PFSK-1 (cell line): ENCODE measurements at regions not wholly inside any gene's neighbourhood (a gene's known extent, or its start where the extent isn't known, plus 50 kb on each side); places are given as distances from the start of the nearest gene placed in this dataset.

Experiments used
- FOXP2 ChIP-seq: optimal IDR thresholded peaks from 2 replicates; pipeline ENCODE3; 2011; ENCODE audit warnings: borderline replicate concordance, control low read depth, inconsistent platforms; ENCODE audit not compliant: insufficient read depth; ENCODE audit errors: extremely low read length, extremely low read depth
- POLR2AphosphoS5 ChIP-seq: IDR thresholded peaks from 2 replicates; pipeline ENCODE4 v1.6.1; 2012; ENCODE audit warnings: low read depth, mild to moderate bottlenecking, control low read depth, low read length, moderate library complexity
- SIN3A ChIP-seq: IDR thresholded peaks from 2 replicates; pipeline ENCODE4 v1.6.1; 2012; ENCODE audit warnings: mild to moderate bottlenecking, low read length, moderate library complexity, borderline replicate concordance; ENCODE audit not compliant: insufficient read depth
- TAF1 ChIP-seq: IDR thresholded peaks from 2 replicates; pipeline ENCODE4 v1.6.1; 2012; ENCODE audit warnings: low read length, control low read depth, borderline replicate concordance; ENCODE audit not compliant: insufficient read depth
- TF ChIP-seq, protein P1 (sequence below), 2 experiments: IDR thresholded peaks; 2 replicates each; pipeline versions ENCODE4 v1.6.1 to v1.8.0; 2011 to 2012; ENCODE audit warnings: low read depth in 2 of 2, low read length in 2 of 2, control low read depth in 1 of 2, inconsistent platforms in 1 of 2, mild to moderate bottlenecking in 1 of 2, moderate library complexity in 1 of 2; ENCODE audit not compliant: insufficient read depth in 1 of 2

DNA sequence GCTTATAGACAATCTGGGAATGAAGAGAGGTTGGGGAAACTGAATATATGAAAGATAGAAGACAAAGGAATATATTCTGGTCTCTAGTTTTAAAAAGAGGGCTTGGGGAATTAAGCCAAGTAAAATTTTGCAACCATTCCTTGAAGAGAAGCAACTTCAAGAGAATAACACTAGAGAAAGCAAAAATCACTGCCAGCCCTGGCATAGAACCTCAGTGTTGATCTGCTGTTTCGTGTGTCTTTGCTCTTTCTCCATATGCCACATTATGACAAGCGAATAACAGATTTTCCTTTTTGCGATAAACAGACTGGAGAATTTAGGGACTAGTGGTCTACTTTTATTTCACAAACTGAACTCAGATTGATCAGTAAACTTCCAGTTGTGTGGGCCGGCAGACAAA, 132.7 kb downstream of the XPNPEP1 start:
- TF ChIP-seq POLR2AphosphoS5: no peak
- no peak for TF ChIP-seq FOXP2
- TF ChIP-seq, protein P1, sequence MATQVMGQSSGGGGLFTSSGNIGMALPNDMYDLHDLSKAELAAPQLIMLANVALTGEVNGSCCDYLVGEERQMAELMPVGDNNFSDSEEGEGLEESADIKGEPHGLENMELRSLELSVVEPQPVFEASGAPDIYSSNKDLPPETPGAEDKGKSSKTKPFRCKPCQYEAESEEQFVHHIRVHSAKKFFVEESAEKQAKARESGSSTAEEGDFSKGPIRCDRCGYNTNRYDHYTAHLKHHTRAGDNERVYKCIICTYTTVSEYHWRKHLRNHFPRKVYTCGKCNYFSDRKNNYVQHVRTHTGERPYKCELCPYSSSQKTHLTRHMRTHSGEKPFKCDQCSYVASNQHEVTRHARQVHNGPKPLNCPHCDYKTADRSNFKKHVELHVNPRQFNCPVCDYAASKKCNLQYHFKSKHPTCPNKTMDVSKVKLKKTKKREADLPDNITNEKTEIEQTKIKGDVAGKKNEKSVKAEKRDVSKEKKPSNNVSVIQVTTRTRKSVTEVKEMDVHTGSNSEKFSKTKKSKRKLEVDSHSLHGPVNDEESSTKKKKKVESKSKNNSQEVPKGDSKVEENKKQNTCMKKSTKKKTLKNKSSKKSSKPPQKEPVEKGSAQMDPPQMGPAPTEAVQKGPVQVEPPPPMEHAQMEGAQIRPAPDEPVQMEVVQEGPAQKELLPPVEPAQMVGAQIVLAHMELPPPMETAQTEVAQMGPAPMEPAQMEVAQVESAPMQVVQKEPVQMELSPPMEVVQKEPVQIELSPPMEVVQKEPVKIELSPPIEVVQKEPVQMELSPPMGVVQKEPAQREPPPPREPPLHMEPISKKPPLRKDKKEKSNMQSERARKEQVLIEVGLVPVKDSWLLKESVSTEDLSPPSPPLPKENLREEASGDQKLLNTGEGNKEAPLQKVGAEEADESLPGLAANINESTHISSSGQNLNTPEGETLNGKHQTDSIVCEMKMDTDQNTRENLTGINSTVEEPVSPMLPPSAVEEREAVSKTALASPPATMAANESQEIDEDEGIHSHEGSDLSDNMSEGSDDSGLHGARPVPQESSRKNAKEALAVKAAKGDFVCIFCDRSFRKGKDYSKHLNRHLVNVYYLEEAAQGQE (IDR thresholded peaks at IDR 0.05; ENCODE audit: insufficient read depth in 1 of 2, low read depth in 2 of 2, low read length in 2 of 2): no peak
- no peak for TF ChIP-seq SIN3A
- no peak for TF ChIP-seq TAF1

DNA sequence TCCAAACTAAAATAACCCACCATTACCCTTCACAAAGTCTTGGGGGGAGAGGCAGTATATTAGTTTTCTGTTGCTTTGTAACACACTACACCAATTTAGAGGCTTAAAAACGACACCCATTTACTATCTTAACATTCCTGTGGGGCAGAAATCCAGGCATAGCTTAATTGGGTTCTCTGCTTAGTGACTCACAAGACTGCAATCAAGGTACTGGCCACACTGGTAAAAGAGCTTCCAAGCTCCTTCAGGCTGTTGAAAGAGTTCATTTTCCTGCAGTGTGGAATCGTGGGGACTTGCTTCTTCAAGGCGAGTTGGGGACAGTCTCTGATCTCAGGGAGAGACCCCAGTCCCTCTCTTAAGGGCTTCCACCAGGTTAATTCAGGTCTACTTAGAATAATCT, 139.1 kb downstream of the XPNPEP1 start:
- TF ChIP-seq SIN3A: no peak
- no peak for TF ChIP-seq TAF1
- no peak for TF ChIP-seq POLR2AphosphoS5
- TF ChIP-seq, protein P1 (IDR thresholded peaks at IDR 0.05; ENCODE audit: insufficient read depth in 1 of 2, low read depth in 2 of 2, low read length in 2 of 2): no peak
- TF ChIP-seq FOXP2: no peak

- TF ChIP-seq TAF1 (no peak), SIN3A (no peak), FOXP2 (no peak), POLR2AphosphoS5 (no peak)
- TF ChIP-seq, protein P1 (IDR thresholded peaks at IDR 0.05; ENCODE audit: insufficient read depth in 1 of 2, low read depth in 2 of 2, low read length in 2 of 2): no peak
Observed at GRCh38 chr10:109783286-109783685, 140.0 kb downstream of the XPNPEP1 start.

- TF ChIP-seq TAF1: no peak
- TF ChIP-seq POLR2AphosphoS5: no peak
- TF ChIP-seq, protein P1 (IDR thresholded peaks at IDR 0.05; ENCODE audit: insufficient read depth in 1 of 2, low read depth in 2 of 2, low read length in 2 of 2): no peak
Observed at GRCh38 chr10:109780997-109781396, 142.3 kb downstream of the XPNPEP1 start.

DNA sequence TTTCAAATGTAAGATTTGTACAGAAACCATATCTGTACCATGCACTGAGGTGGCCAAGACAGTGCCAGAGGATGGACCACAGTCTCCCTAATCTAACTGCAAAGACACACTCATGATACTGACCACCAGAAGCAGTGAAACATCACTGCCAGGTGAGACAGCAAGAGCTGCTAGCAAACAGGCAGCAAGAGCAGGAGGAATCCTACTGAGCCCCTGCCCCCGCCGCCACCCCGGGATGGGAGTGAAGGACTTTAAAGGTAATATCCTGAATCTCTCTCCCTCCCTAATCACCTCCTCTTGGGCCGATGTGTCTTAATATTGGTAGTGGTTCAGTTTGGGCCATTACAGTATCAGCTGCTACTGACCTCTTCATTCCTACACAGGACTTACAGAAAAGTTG, 144.3 kb downstream of the XPNPEP1 start:
- TF ChIP-seq FOXP2: no peak
- no peak for TF ChIP-seq TAF1
- TF ChIP-seq, protein P1 (IDR thresholded peaks at IDR 0.05; ENCODE audit: insufficient read depth in 1 of 2, low read depth in 2 of 2, low read length in 2 of 2): no peak
- no peak for TF ChIP-seq POLR2AphosphoS5
- no peak for TF ChIP-seq SIN3A
